ENCODE measurements at regions not wholly inside any gene's neighbourhood (a gene's known extent, or its start where the extent isn't known, plus 50 kb on each side); places are given as distances from the start of the nearest gene placed in this dataset.

GRCh38 chr15:36479200-36479896 is 100.1 kb upstream of the CDIN1 start:
- Histone ChIP-seq H3K27me3 (ENCODE audit: control insufficient read depth, insufficient read depth, low read length) (no peaks in the 10 kb centered on the region), H3K36me3 (ENCODE audit: control insufficient read depth, insufficient read depth, low read length) (no peaks in the 10 kb centered on the region), H3K27ac (ENCODE audit: low read length) (no peak overlapping the region), H3K9me3 (replicated peaks; ENCODE audit: control insufficient read depth, low read depth, low read length) (no peaks in the 10 kb centered on the region), H3K4me1 (ENCODE audit: control insufficient read depth, insufficient read depth, low read length) (no peaks in the 10 kb centered on the region), H3K4me3 (ENCODE audit: low read length) (no peak overlapping the region)
- DNase-seq: no peak
- 100% methylated on average over 2 of the region's 9 CpGs for WGBS (ENCODE audit: insufficient coverage)

GRCh38 chr15:36481156-36481555 is 98.3 kb upstream of the CDIN1 start:
- Histone ChIP-seq H3K36me3 (ENCODE audit: control insufficient read depth, insufficient read depth, low read length) (no peaks in the 10 kb centered on the region), H3K9me3 (replicated peaks; ENCODE audit: control insufficient read depth, low read depth, low read length) (no peaks in the 10 kb centered on the region), H3K4me3 (ENCODE audit: low read length) (no peak overlapping the region), H3K4me1 (ENCODE audit: control insufficient read depth, insufficient read depth, low read length) (no peaks in the 10 kb centered on the region), H3K27ac (ENCODE audit: low read length) (no peak overlapping the region), H3K27me3 (ENCODE audit: control insufficient read depth, insufficient read depth, low read length) (no peaks in the 10 kb centered on the region)
- no peak for DNase-seq
- WGBS (ENCODE audit: insufficient coverage): no CpG with 5 or more reads among the region's 1 CpG

- Histone ChIP-seq H3K4me3 (ENCODE audit: low read length) (no peak overlapping the region), H3K27ac (ENCODE audit: low read length) (no peak overlapping the region), H3K27me3 (ENCODE audit: control insufficient read depth, insufficient read depth, low read length) (no peaks in the 10 kb centered on the region), H3K36me3 (ENCODE audit: control insufficient read depth, insufficient read depth, low read length) (no peaks in the 10 kb centered on the region), H3K9me3 (replicated peaks; ENCODE audit: control insufficient read depth, low read depth, low read length) (no peaks in the 10 kb centered on the region), H3K4me1 (ENCODE audit: control insufficient read depth, insufficient read depth, low read length) (no peaks in the 10 kb centered on the region)
- no peak for DNase-seq
- no CpG with 5 or more reads among the region's 1 CpG for WGBS (ENCODE audit: insufficient coverage)
Measured at GRCh38 chr15:36483409-36483808, 96.0 kb upstream of the CDIN1 start.

GRCh38 chr15:36484038-36484778 is 95.2 kb upstream of the CDIN1 start:
- Histone ChIP-seq H3K4me3 (ENCODE audit: low read length) (no peak overlapping the region), H3K9me3 (replicated peaks; ENCODE audit: control insufficient read depth, low read depth, low read length) (no peaks in the 10 kb centered on the region), H3K27ac (ENCODE audit: low read length) (no peak overlapping the region), H3K36me3 (ENCODE audit: control insufficient read depth, insufficient read depth, low read length) (no peaks in the 10 kb centered on the region), H3K4me1 (ENCODE audit: control insufficient read depth, insufficient read depth, low read length) (no peaks in the 10 kb centered on the region), H3K27me3 (ENCODE audit: control insufficient read depth, insufficient read depth, low read length) (no peaks in the 10 kb centered on the region)
- DNase-seq: no peak
- 50% methylated on average over 1 of the region's 2 CpGs for WGBS (ENCODE audit: insufficient coverage)

- no peak overlapping the region for H3K4me3 ChIP-seq (ENCODE audit: low read length)
- no peak for DNase-seq
- H3K27ac ChIP-seq (ENCODE audit: low read length): no peak overlapping the region
- no peaks in the 10 kb centered on the region for H3K27me3 ChIP-seq (ENCODE audit: control insufficient read depth, insufficient read depth, low read length)
- 71% methylated on average over 1 of the region's 4 CpGs for WGBS (ENCODE audit: insufficient coverage)
- no peaks in the 10 kb centered on the region for H3K36me3 ChIP-seq (ENCODE audit: control insufficient read depth, insufficient read depth, low read length)
- H3K9me3 ChIP-seq (replicated peaks; ENCODE audit: control insufficient read depth, low read depth, low read length): no peaks in the 10 kb centered on the region
- no peaks in the 10 kb centered on the region for H3K4me1 ChIP-seq (ENCODE audit: control insufficient read depth, insufficient read depth, low read length)
Measured at GRCh38 chr15:36491912-36492311, 87.5 kb upstream of the CDIN1 start.

GRCh38 chr15:36495456-36495991 is 83.9 kb upstream of the CDIN1 start:
- no CpG with 5 or more reads among the region's 9 CpGs for WGBS (ENCODE audit: insufficient coverage)
- Histone ChIP-seq H3K4me1 (ENCODE audit: control insufficient read depth, insufficient read depth, low read length) (no peaks in the 10 kb centered on the region), H3K9me3 (replicated peaks; ENCODE audit: control insufficient read depth, low read depth, low read length) (no peaks in the 10 kb centered on the region), H3K27ac (ENCODE audit: low read length) (no peak overlapping the region), H3K36me3 (ENCODE audit: control insufficient read depth, insufficient read depth, low read length) (no peaks in the 10 kb centered on the region), H3K4me3 (ENCODE audit: low read length) (no peak overlapping the region), H3K27me3 (ENCODE audit: control insufficient read depth, insufficient read depth, low read length) (no peaks in the 10 kb centered on the region)
- DNase-seq: no peak

GRCh38 chr15:36497901-36498300 is 81.5 kb upstream of the CDIN1 start:
- Histone ChIP-seq H3K27me3 (ENCODE audit: control insufficient read depth, insufficient read depth, low read length) (no peaks in the 10 kb centered on the region), H3K27ac (ENCODE audit: low read length) (no peak overlapping the region), H3K36me3 (ENCODE audit: control insufficient read depth, insufficient read depth, low read length) (no peaks in the 10 kb centered on the region), H3K9me3 (replicated peaks; ENCODE audit: control insufficient read depth, low read depth, low read length) (no peaks in the 10 kb centered on the region), H3K4me3 (ENCODE audit: low read length) (no peak overlapping the region), H3K4me1 (ENCODE audit: control insufficient read depth, insufficient read depth, low read length) (no peaks in the 10 kb centered on the region)
- no CpG with 5 or more reads among the region's 4 CpGs for WGBS (ENCODE audit: insufficient coverage)
- DNase-seq: no peak

- WGBS (ENCODE audit: insufficient coverage): no CpG with 5 or more reads among the region's 4 CpGs
- H3K27me3 ChIP-seq (ENCODE audit: control insufficient read depth, insufficient read depth, low read length): no peaks in the 10 kb centered on the region
- H3K9me3 ChIP-seq (replicated peaks; ENCODE audit: control insufficient read depth, low read depth, low read length): no peaks in the 10 kb centered on the region
- H3K36me3 ChIP-seq (ENCODE audit: control insufficient read depth, insufficient read depth, low read length): no peaks in the 10 kb centered on the region
- H3K4me3 ChIP-seq (ENCODE audit: low read length): no peak overlapping the region
- no peak for DNase-seq
- no peaks in the 10 kb centered on the region for H3K4me1 ChIP-seq (ENCODE audit: control insufficient read depth, insufficient read depth, low read length)
- H3K27ac ChIP-seq (ENCODE audit: low read length): no peak overlapping the region
Measured at GRCh38 chr15:36498401-36498800, 81.0 kb upstream of the CDIN1 start.

- no peaks in the 10 kb centered on the region for H3K27me3 ChIP-seq (ENCODE audit: control insufficient read depth, insufficient read depth, low read length)
- WGBS (ENCODE audit: insufficient coverage): no CpG with 5 or more reads among the region's 2 CpGs
Measured at GRCh38 chr15:36498916-36499315, 80.5 kb upstream of the CDIN1 start.

GRCh38 chr15:36499412-36500389 is 79.7 kb upstream of the CDIN1 start:
- H3K27me3 ChIP-seq (ENCODE audit: control insufficient read depth, insufficient read depth, low read length): no peaks in the 10 kb centered on the region
- no peak overlapping the region for H3K4me3 ChIP-seq (ENCODE audit: low read length)
- no peaks in the 10 kb centered on the region for H3K4me1 ChIP-seq (ENCODE audit: control insufficient read depth, insufficient read depth, low read length)
- peak; percentile 4 for DNase-seq
- H3K27ac ChIP-seq (ENCODE audit: low read length): no peak overlapping the region
- no peaks in the 10 kb centered on the region for H3K9me3 ChIP-seq (replicated peaks; ENCODE audit: control insufficient read depth, low read depth, low read length)
- no CpG with 5 or more reads among the region's 6 CpGs for WGBS (ENCODE audit: insufficient coverage)
- no peaks in the 10 kb centered on the region for H3K36me3 ChIP-seq (ENCODE audit: control insufficient read depth, insufficient read depth, low read length)

More at GRCh38 chr15:36498916-36499315, 80.5 kb upstream of the CDIN1 start:
- Histone ChIP-seq H3K36me3 (ENCODE audit: control insufficient read depth, insufficient read depth, low read length) (no peaks in the 10 kb centered on the region), H3K4me1 (ENCODE audit: control insufficient read depth, insufficient read depth, low read length) (no peaks in the 10 kb centered on the region), H3K9me3 (replicated peaks; ENCODE audit: control insufficient read depth, low read depth, low read length) (no peaks in the 10 kb centered on the region), H3K27ac (ENCODE audit: low read length) (no peak overlapping the region), H3K4me3 (ENCODE audit: low read length) (no peak overlapping the region)
- DNase-seq: no peak

Measured in muscle of leg (tissue), 3 donors.